ENCODE measurements at regions not wholly inside any gene's neighbourhood (a gene's known extent, or its start where the extent isn't known, plus 50 kb on each side); places are given as distances from the start of the nearest gene placed in this dataset.

DNA sequence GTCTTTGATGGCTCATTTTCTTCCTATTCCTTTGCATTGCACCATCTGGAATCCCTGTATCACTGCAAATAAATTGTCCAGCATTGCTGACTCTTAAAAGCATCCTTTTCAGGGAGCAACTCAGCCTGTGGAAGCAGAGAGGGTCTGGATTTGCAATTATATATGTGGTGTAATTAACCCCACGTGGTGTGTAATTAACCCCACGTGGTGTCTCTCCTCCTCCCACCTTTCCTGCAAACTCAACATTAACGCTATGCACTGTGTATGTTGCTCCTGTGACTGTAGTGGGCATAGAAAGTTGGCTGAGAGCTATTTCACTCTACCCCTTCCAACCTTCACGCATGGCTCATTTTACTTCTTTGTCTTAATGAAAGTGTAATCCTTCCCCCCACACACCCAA, 689.0 kb upstream of the COBL start:
- no peak for TF ChIP-seq POLR2A (IDR thresholded peaks at IDR 0.05; ENCODE audit: control extremely low read depth in 1 of 2, low read depth in 2 of 2, low read length in 2 of 2)
- TF ChIP-seq, protein P1, sequence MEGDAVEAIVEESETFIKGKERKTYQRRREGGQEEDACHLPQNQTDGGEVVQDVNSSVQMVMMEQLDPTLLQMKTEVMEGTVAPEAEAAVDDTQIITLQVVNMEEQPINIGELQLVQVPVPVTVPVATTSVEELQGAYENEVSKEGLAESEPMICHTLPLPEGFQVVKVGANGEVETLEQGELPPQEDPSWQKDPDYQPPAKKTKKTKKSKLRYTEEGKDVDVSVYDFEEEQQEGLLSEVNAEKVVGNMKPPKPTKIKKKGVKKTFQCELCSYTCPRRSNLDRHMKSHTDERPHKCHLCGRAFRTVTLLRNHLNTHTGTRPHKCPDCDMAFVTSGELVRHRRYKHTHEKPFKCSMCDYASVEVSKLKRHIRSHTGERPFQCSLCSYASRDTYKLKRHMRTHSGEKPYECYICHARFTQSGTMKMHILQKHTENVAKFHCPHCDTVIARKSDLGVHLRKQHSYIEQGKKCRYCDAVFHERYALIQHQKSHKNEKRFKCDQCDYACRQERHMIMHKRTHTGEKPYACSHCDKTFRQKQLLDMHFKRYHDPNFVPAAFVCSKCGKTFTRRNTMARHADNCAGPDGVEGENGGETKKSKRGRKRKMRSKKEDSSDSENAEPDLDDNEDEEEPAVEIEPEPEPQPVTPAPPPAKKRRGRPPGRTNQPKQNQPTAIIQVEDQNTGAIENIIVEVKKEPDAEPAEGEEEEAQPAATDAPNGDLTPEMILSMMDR (IDR thresholded peaks at IDR 0.05; ENCODE audit: control extremely low read depth in 1 of 3, insufficient read depth in 1 of 3, low read depth in 1 of 3, low read length in 3 of 3) = no peak
- no peak for TF ChIP-seq SP1 (IDR thresholded peaks at IDR 0.05; ENCODE audit: low read depth, low read length)
- TF ChIP-seq, protein P2, sequence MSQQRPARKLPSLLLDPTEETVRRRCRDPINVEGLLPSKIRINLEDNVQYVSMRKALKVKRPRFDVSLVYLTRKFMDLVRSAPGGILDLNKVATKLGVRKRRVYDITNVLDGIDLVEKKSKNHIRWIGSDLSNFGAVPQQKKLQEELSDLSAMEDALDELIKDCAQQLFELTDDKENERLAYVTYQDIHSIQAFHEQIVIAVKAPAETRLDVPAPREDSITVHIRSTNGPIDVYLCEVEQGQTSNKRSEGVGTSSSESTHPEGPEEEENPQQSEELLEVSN (IDR thresholded peaks at IDR 0.05) = no peak
- TF ChIP-seq CREB1 (IDR thresholded peaks at IDR 0.05) = no peak
- TF ChIP-seq NRF1 (IDR thresholded peaks at IDR 0.05; ENCODE audit: low read depth, low read length) = no peak
- no peak for TF ChIP-seq POLR2AphosphoS5 (IDR thresholded peaks at IDR 0.05; ENCODE audit: low read depth, low read length)
- no peak for TF ChIP-seq SIRT6 (IDR thresholded peaks at IDR 0.05; ENCODE audit: low read length)
- TF ChIP-seq MAFK (IDR thresholded peaks at IDR 0.05; ENCODE audit: low read depth, low read length) = no peak
- no peak for TF ChIP-seq CHD2 (IDR thresholded peaks at IDR 0.05; ENCODE audit: low read length)
- TF ChIP-seq EGR1 (IDR thresholded peaks at IDR 0.05; ENCODE audit: borderline replicate concordance, low read depth, low read length) = no peak
- TF ChIP-seq GTF2F1 (IDR thresholded peaks at IDR 0.05; ENCODE audit: borderline replicate concordance, low read depth, low read length) = no peak
- TF ChIP-seq SP4 (IDR thresholded peaks at IDR 0.05; ENCODE audit: low read length) = no peak

Measured in H1 (cell line).